GM23338 (cell line): ENCODE measurements at regions not wholly inside any gene's neighbourhood (a gene's known extent, or its start where the extent isn't known, plus 50 kb on each side); places are given as distances from the start of the nearest gene placed in this dataset.

Experiments
- CREB1 ChIP-seq: fragments of 250-450 bp; sonication (Bioruptor Pico); IDR thresholded peaks from 2 replicates; pipeline ENCODE4 v1.5.0; 2020; ENCODE audit warnings: low read depth, mild to moderate bottlenecking, moderate library complexity
- EZH2 ChIP-seq: fragments of 200-600 bp; sonication (generic); IDR thresholded peaks from one replicate; pipeline ENCODE4 v1.8.0; 2017; ENCODE audit warnings: antibody characterized with exemption, mild to moderate bottlenecking, low read depth; ENCODE audit not compliant: unreplicated experiment
- POLR2AphosphoS5 ChIP-seq: IDR thresholded peaks from 2 replicates; pipeline ENCODE4 v1.6.1; 2016; ENCODE audit warnings: antibody characterized with exemption, low read depth
- TF ChIP-seq, protein P1 (sequence below), 2 experiments: fragments of 200-600 bp in 1 of 2; sonication (generic) in 1 of 2; conservative IDR thresholded peaks; 2 replicates each; pipeline versions ENCODE4 v1.5.1 to v1.6.1; 2016 to 2017; ENCODE audit warnings: antibody characterized with exemption in 2 of 2, low read depth in 2 of 2, mild to moderate bottlenecking in 2 of 2, moderate library complexity in 1 of 2

DNA sequence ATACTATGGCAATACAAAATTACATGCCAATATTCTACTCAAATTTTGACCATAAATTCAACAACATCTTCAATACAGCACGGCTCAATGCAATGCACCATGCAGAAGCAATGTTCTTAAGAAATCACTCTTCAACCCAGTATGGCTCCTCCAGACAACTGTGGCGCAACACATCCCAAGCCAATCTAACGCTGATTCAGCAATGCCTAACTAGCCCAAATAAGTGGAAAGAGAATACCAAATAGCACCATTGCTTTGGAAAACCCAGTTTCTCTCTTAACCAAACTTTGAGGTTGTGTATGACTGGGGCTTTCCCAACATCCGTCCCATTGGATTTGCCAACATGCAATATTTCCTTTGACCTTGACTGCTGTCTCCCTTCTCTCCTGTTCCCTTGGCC is 211.1 kb upstream of the TBX3 start:
- TF ChIP-seq, protein P1, sequence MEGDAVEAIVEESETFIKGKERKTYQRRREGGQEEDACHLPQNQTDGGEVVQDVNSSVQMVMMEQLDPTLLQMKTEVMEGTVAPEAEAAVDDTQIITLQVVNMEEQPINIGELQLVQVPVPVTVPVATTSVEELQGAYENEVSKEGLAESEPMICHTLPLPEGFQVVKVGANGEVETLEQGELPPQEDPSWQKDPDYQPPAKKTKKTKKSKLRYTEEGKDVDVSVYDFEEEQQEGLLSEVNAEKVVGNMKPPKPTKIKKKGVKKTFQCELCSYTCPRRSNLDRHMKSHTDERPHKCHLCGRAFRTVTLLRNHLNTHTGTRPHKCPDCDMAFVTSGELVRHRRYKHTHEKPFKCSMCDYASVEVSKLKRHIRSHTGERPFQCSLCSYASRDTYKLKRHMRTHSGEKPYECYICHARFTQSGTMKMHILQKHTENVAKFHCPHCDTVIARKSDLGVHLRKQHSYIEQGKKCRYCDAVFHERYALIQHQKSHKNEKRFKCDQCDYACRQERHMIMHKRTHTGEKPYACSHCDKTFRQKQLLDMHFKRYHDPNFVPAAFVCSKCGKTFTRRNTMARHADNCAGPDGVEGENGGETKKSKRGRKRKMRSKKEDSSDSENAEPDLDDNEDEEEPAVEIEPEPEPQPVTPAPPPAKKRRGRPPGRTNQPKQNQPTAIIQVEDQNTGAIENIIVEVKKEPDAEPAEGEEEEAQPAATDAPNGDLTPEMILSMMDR (conservative IDR thresholded peaks at IDR 0.05; ENCODE audit: low read depth in 2 of 2), result no peak
- no peak for TF ChIP-seq POLR2AphosphoS5
- no peak for TF ChIP-seq EZH2
- TF ChIP-seq CREB1 (CRISPR knock-in tag), result no peak
